ENCODE measurements at regions not wholly inside any gene's neighbourhood (a gene's known extent, or its start where the extent isn't known, plus 50 kb on each side); places are given as distances from the start of the nearest gene placed in this dataset.

- DNase-seq, result no peak
Measured at GRCh38 chr13:73879346-73880015, 254.7 kb downstream of the KLF12 start.

GRCh38 chr13:73877399-73877798 lies 256.8 kb downstream of the KLF12 start:
- DNase-seq, result no peak

- no peak for DNase-seq
Measured at GRCh38 chr13:73876323-73876722, 257.9 kb downstream of the KLF12 start.

GRCh38 chr13:73873940-73874830 lies 260.0 kb downstream of the KLF12 start:
- DNase-seq, result no peak

- no peak for DNase-seq
Measured at GRCh38 chr13:73872397-73872796, 261.8 kb downstream of the KLF12 start.

- no peak for DNase-seq
Measured at GRCh38 chr13:73870970-73871935, 263.0 kb downstream of the KLF12 start.

GRCh38 chr13:73870036-73870741 lies 264.0 kb downstream of the KLF12 start:
- no peak for DNase-seq

- no peak for DNase-seq
Measured at GRCh38 chr13:73865027-73865426, 269.2 kb downstream of the KLF12 start.

- no peak for DNase-seq
Measured at GRCh38 chr13:73861136-73861535, 273.1 kb downstream of the KLF12 start.

GRCh38 chr13:73860501-73860900 lies 273.7 kb downstream of the KLF12 start:
- no peak for DNase-seq

- no peak for DNase-seq
Measured at GRCh38 chr13:73859841-73860240, 274.4 kb downstream of the KLF12 start.

- no peak for DNase-seq
Measured at GRCh38 chr13:73857106-73857505, 277.1 kb downstream of the KLF12 start.

GRCh38 chr13:73851104-73851503 lies 283.1 kb downstream of the KLF12 start:
- DNase-seq, result no peak

GRCh38 chr13:73850104-73850873 lies 283.9 kb downstream of the KLF12 start:
- DNase-seq, result no peak

- DNase-seq, result no peak
Measured at GRCh38 chr13:73849292-73849691, 284.9 kb downstream of the KLF12 start.

- no peak for DNase-seq
Measured at GRCh38 chr13:73844986-73845385, 289.2 kb downstream of the KLF12 start.

- DNase-seq, result no peak
Measured at GRCh38 chr13:73842626-73843025, 291.6 kb downstream of the KLF12 start.

- DNase-seq, result no peak
Measured at GRCh38 chr13:73842184-73842583, 292.0 kb downstream of the KLF12 start.

- DNase-seq, result no peak
Measured at GRCh38 chr13:73837147-73837546, 297.1 kb downstream of the KLF12 start.

- DNase-seq, result no peak
Measured at GRCh38 chr13:73835138-73835721, 299.0 kb downstream of the KLF12 start.
